ENCODE measurements at regions not wholly inside any gene's neighbourhood (a gene's known extent, or its start where the extent isn't known, plus 50 kb on each side); places are given as distances from the start of the nearest gene placed in this dataset.

GRCh38 chr16:66023481-66023880, 343.0 kb upstream of the CDH5 start:
- TF ChIP-seq ZNF138 (CRISPR knock-in tag; conservative IDR thresholded peaks at IDR 0.05), result no peak
- TF ChIP-seq ZNF232 (CRISPR knock-in tag; IDR thresholded peaks at IDR 0.05), result no peak
- TF ChIP-seq MXD4 (CRISPR knock-in tag; IDR thresholded peaks at IDR 0.05; ENCODE audit: borderline replicate concordance), result no peak
- no peak for TF ChIP-seq NR1H2 (CRISPR knock-in tag; IDR thresholded peaks at IDR 0.05)
- no peak for TF ChIP-seq JUN (CRISPR knock-in tag; IDR thresholded peaks at IDR 0.05)
- no peak for TF ChIP-seq AFF4 (CRISPR knock-in tag; IDR thresholded peaks at IDR 0.05; ENCODE audit: borderline replicate concordance)
- TF ChIP-seq AR (CRISPR knock-in tag; IDR thresholded peaks at IDR 0.05), result no peak
- TF ChIP-seq ATF6 (CRISPR knock-in tag; IDR thresholded peaks at IDR 0.05), result no peak
- no peak for TF ChIP-seq NR2C2 (CRISPR knock-in tag; IDR thresholded peaks at IDR 0.05)
- TF ChIP-seq ZNF512 (CRISPR knock-in tag; IDR thresholded peaks at IDR 0.05; ENCODE audit: borderline replicate concordance), result no peak
- no peak for TF ChIP-seq ZMAT4 (CRISPR knock-in tag; IDR thresholded peaks at IDR 0.05)
- TF ChIP-seq ZNF671 (CRISPR knock-in tag; IDR thresholded peaks at IDR 0.05), result no peak
- no peak for TF ChIP-seq ZNF396 (CRISPR knock-in tag; IDR thresholded peaks at IDR 0.05; ENCODE audit: borderline replicate concordance)
- TF ChIP-seq NFE2L1 (CRISPR knock-in tag; IDR thresholded peaks at IDR 0.05), result no peak
- TF ChIP-seq FOXP1 (CRISPR knock-in tag; IDR thresholded peaks at IDR 0.05; ENCODE audit: borderline replicate concordance), result no peak
- no peak for TF ChIP-seq ZNF219 (CRISPR knock-in tag; IDR thresholded peaks at IDR 0.05; ENCODE audit: borderline replicate concordance)
- TF ChIP-seq ATF1 (CRISPR knock-in tag; IDR thresholded peaks at IDR 0.05), result no peak
- no peak for TF ChIP-seq ZBTB43 (CRISPR knock-in tag; IDR thresholded peaks at IDR 0.05)
- no peak for TF ChIP-seq EMX1 (CRISPR knock-in tag; IDR thresholded peaks at IDR 0.05)
- ATAC-seq (no peak), DNase-seq (ENCODE audit: low spot score) (no peak)
- peaks cover 32% of the 10 kb centered on the region for H3K36me3 Mint-ChIP-seq
- no peaks in the 10 kb centered on the region for H3K4me1 Mint-ChIP-seq
- H3K27me3 Mint-ChIP-seq (ENCODE audit: low read depth), result no peaks in the 10 kb centered on the region; the same call in none of the 2 replicates
- CTCF ChIA-PET, result no interaction called here
- H3K9me3 Mint-ChIP-seq, result peaks cover 56% of the 10 kb centered on the region
- no peak overlapping the region for H3K27ac Mint-ChIP-seq
- POLR2A ChIA-PET, result no interaction called here
- H3K4me3 Mint-ChIP-seq, result no peak overlapping the region

Data from WTC11 (cell line).